ENCODE measurements at regions not wholly inside any gene's neighbourhood (a gene's known extent, or its start where the extent isn't known, plus 50 kb on each side); places are given as distances from the start of the nearest gene placed in this dataset.

DNA sequence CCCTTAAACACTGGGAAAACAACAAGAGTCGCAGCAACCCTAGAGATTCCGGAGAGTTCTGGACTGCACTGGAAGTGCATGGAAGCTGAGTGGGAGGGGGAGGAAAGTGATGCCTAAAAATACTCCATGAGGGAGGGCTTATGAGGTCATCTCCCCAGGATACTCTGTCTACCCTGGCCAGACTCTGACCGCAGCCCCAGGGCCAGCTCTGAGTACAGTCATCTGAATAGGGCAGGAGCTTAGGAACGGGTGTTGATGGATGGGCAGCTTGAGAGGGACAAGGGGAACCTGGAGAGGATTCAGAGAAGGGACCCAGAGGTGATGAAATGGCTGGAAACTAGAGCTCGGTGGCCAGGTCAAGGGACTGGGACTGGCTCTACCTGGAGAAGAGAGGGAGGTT lies 79.3 kb upstream of the IGFBP5 start:
- ChIA-PET POLR2A (no interaction called here), CTCF (interaction anchor here (0.9 kb wide), 1 partner anchor 368 kb away, joined by 5 read pairs; no protein-coding TSS in a partner anchor)
- no peak overlapping the region for H3K27ac ChIP-seq
- DNase-seq (ENCODE audit: low read depth in 1 of 2, low spot score in 1 of 2): no peak
- FAIRE-seq: no peak
- WGBS (ENCODE audit: missing lambda C conversion rate): 69% methylated on average over 5 of the region's 5 CpGs
- TF ChIP-seq ZNF302 (CRISPR knock-in tag; IDR thresholded peaks at IDR 0.05) (no peak), TP53 (CRISPR knock-in tag; IDR thresholded peaks at IDR 0.05) (no peak), RAD21 (conservative IDR thresholded peaks at IDR 0.05 in 1 of 2, IDR thresholded peaks at IDR 0.05 in 1 of 2) (no peak)
- H3K4me1 ChIP-seq: 0 out of 3 replicates have a peak, but pooled peaks cover 3% of the 10 kb centered on the region
- no peak for ATAC-seq
- H3K9me3 ChIP-seq: no peaks in the 10 kb centered on the region
- H3K4me2 ChIP-seq: no peak overlapping the region
- H3K4me3 ChIP-seq: no peak overlapping the region

DNA sequence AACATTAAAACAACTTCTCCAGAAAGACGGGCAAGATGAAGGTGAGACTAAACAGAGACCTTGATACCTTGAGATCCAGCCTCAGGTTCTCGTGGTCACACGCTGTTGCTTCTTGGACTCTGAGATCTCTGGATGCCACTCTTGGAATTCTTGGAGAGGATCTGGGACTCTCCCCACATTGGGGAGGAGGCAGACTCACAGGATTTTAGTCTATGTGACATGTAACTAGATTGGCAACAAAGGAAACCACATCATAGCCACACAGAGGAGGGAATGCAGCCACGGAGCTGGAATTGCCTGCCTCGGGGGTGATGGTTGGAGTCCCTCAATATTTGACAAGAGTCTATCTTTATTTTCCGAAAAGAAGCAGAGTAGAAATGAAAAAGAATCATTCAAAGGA lies 78.8 kb upstream of the IGFBP5 start:
- FAIRE-seq (no peak), DNase-seq (ENCODE audit: low read depth in 1 of 2, low spot score in 1 of 2) (no peak), ATAC-seq (no peak)
- TF ChIP-seq GATA3 (IDR thresholded peaks at IDR 0.05; ENCODE audit: borderline replicate concordance): no peak
- no peak for TF ChIP-seq JUNB (IDR thresholded peaks at IDR 0.05)
- no peak for TF ChIP-seq POLR2AphosphoS2 (conservative IDR thresholded peaks at IDR 0.05; ENCODE audit: low read length)
- TF ChIP-seq CBX8 (IDR thresholded peaks at IDR 0.05): no peak
- TF ChIP-seq, protein P1, sequence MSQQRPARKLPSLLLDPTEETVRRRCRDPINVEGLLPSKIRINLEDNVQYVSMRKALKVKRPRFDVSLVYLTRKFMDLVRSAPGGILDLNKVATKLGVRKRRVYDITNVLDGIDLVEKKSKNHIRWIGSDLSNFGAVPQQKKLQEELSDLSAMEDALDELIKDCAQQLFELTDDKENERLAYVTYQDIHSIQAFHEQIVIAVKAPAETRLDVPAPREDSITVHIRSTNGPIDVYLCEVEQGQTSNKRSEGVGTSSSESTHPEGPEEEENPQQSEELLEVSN (IDR thresholded peaks at IDR 0.05; ENCODE audit: borderline replicate concordance, low read depth): no peak
- TF ChIP-seq HOXB5 (CRISPR knock-in tag; IDR thresholded peaks at IDR 0.05): no peak
- no peak for TF ChIP-seq BHLHE40 (IDR thresholded peaks at IDR 0.05; ENCODE audit: low read depth, low read length)
- no peak for TF ChIP-seq RAD21 (conservative IDR thresholded peaks at IDR 0.05 in 1 of 2, IDR thresholded peaks at IDR 0.05 in 1 of 2)
- TF ChIP-seq, protein P2, sequence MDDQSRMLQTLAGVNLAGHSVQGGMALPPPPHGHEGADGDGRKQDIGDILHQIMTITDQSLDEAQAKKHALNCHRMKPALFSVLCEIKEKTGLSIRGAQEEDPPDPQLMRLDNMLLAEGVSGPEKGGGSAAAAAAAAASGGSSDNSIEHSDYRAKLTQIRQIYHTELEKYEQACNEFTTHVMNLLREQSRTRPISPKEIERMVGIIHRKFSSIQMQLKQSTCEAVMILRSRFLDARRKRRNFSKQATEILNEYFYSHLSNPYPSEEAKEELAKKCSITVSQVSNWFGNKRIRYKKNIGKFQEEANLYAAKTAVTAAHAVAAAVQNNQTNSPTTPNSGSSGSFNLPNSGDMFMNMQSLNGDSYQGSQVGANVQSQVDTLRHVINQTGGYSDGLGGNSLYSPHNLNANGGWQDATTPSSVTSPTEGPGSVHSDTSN (IDR thresholded peaks at IDR 0.05): no peak
- no peak for TF ChIP-seq ZFP36 (IDR thresholded peaks at IDR 0.05; ENCODE audit: borderline replicate concordance, partially characterized antibody)
- TF ChIP-seq EHF (CRISPR knock-in tag; IDR thresholded peaks at IDR 0.05): no peak
- TF ChIP-seq ESRRA (IDR thresholded peaks at IDR 0.05; ENCODE audit: borderline replicate concordance, low read length): no peak
- TF ChIP-seq REST (IDR thresholded peaks at IDR 0.05): no peak
- POLR2A ChIA-PET: no interaction called here
- CTCF ChIA-PET: no interaction called here
- Histone ChIP-seq H3K9me3 (no peaks in the 10 kb centered on the region), H3K4me3 (no peak overlapping the region), H3K27ac (no peak overlapping the region), H3K4me1 (0 out of 3 replicates have a peak, but pooled peaks cover 3% of the 10 kb centered on the region), H3K4me2 (no peak overlapping the region)
- 48% methylated on average over 6 of the region's 6 CpGs for WGBS (ENCODE audit: missing lambda C conversion rate)

DNA sequence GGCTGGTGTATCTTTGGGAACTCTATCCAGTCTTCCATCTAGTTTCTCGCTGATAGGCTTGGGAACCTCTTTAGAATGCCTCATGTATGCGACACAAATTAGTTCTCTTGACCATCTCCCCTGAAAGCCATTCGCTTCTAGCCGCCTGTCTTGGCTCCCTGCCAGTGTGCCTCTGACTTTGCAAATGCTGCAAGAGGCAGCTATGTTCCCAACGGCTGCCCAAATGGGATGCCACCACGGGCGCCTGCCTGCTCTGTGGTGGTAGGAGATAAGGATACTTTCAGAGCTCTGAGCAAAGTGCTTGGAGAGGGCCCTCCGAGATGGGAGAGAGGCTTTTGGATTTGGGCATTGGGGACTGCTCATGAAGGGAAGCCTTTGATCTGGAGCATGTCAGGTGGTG lies 77.7 kb upstream of the IGFBP5 start:
- FAIRE-seq: no peak
- no peak for ATAC-seq
- 0 out of 3 replicates have a peak, but pooled peaks cover 3% of the 10 kb centered on the region for H3K4me1 ChIP-seq
- no peak overlapping the region for H3K4me2 ChIP-seq
- WGBS (ENCODE audit: missing lambda C conversion rate): 43% methylated on average over 7 of the region's 8 CpGs
- H3K27ac ChIP-seq: no peak overlapping the region
- POLR2A ChIA-PET: no interaction called here
- no peaks in the 10 kb centered on the region for H3K9me3 ChIP-seq
- no peak for DNase-seq (ENCODE audit: low read depth in 1 of 2, low spot score in 1 of 2)
- CTCF ChIA-PET: no interaction called here
- H3K4me3 ChIP-seq: no peak overlapping the region
- TF ChIP-seq GATA3 (IDR thresholded peaks at IDR 0.05; ENCODE audit: borderline replicate concordance) (no peak), CEBPB (IDR thresholded peaks at IDR 0.05) (no peak), FOSL2 (IDR thresholded peaks at IDR 0.05) (no peak), FOSL2 (CRISPR knock-in tag; IDR thresholded peaks at IDR 0.05) (no peak), ZNF302 (CRISPR knock-in tag; IDR thresholded peaks at IDR 0.05) (no peak), RNF2 (IDR thresholded peaks at IDR 0.05; ENCODE audit: borderline replicate concordance, low read depth) (no peak), KDM5A (IDR thresholded peaks at IDR 0.05) (no peak), EHF (CRISPR knock-in tag; IDR thresholded peaks at IDR 0.05) (no peak), CBX2 (IDR thresholded peaks at IDR 0.05; ENCODE audit: borderline replicate concordance, low read depth) (no peak), HDAC2 (IDR thresholded peaks at IDR 0.05) (no peak), ZSCAN20 (CRISPR knock-in tag; IDR thresholded peaks at IDR 0.05) (no peak), HMGXB4 (CRISPR knock-in tag; IDR thresholded peaks at IDR 0.05; ENCODE audit: borderline replicate concordance) (no peak), RARB (CRISPR knock-in tag; IDR thresholded peaks at IDR 0.05) (no peak), POLR2A (IDR thresholded peaks at IDR 0.05; ENCODE audit: low read length) (no peak), HOXA7 (CRISPR knock-in tag; IDR thresholded peaks at IDR 0.05) (no peak), KDM1A (IDR thresholded peaks at IDR 0.05; ENCODE audit: low read depth) (no peak)
- TF ChIP-seq, protein P2 (IDR thresholded peaks at IDR 0.05): no peak
